T follicular helper cell (primary cell): ENCODE measurements at regions not wholly inside any gene's neighbourhood (a gene's known extent, or its start where the extent isn't known, plus 50 kb on each side); places are given as distances from the start of the nearest gene placed in this dataset.

Source experiments
- DNase-seq: peaks from one replicate; pipeline ENCODE4 v3.0.0-alpha.2; 2020; ENCODE audit warnings: low read depth

- no peak for DNase-seq
These were observed 962.9 kb downstream of the BRD1 start for GRCh38 chr22:48864748-48865147.

GRCh38 chr22:48863965-48864528, 963.6 kb downstream of the BRD1 start:
- DNase-seq, result no peak

GRCh38 chr22:48860557-48860956, 967.1 kb downstream of the BRD1 start:
- no peak for DNase-seq

GRCh38 chr22:48858856-48859255, 968.8 kb downstream of the BRD1 start:
- DNase-seq, result no peak

GRCh38 chr22:48858121-48858520, 969.6 kb downstream of the BRD1 start:
- no peak for DNase-seq

GRCh38 chr22:48857202-48857805, 970.4 kb downstream of the BRD1 start:
- no peak for DNase-seq

- no peak for DNase-seq
These were observed 971.4 kb downstream of the BRD1 start for GRCh38 chr22:48856308-48856615.

- DNase-seq, result no peak
These were observed 971.9 kb downstream of the BRD1 start for GRCh38 chr22:48855593-48856307.

- DNase-seq, result no peak
These were observed 972.7 kb downstream of the BRD1 start for GRCh38 chr22:48855013-48855412.

- no peak for DNase-seq
These were observed 973.9 kb downstream of the BRD1 start for GRCh38 chr22:48853627-48854240.

GRCh38 chr22:48851933-48852549, 975.6 kb downstream of the BRD1 start:
- DNase-seq, result no peak

- no peak for DNase-seq
These were observed 976.9 kb downstream of the BRD1 start for GRCh38 chr22:48850658-48851287.

GRCh38 chr22:48849963-48850657, 977.6 kb downstream of the BRD1 start:
- DNase-seq, result no peak

GRCh38 chr22:48849219-48849912, 978.3 kb downstream of the BRD1 start:
- no peak for DNase-seq

- no peak for DNase-seq
These were observed 981.5 kb downstream of the BRD1 start for GRCh38 chr22:48846200-48846599.

GRCh38 chr22:48845356-48845936, 982.2 kb downstream of the BRD1 start:
- no peak for DNase-seq

GRCh38 chr22:48844056-48844675, 983.5 kb downstream of the BRD1 start:
- DNase-seq, result no peak

- no peak for DNase-seq
These were observed 984.0 kb downstream of the BRD1 start for GRCh38 chr22:48843640-48844039.

GRCh38 chr22:48842976-48843375, 984.7 kb downstream of the BRD1 start:
- DNase-seq, result no peak

- no peak for DNase-seq
These were observed 985.1 kb downstream of the BRD1 start for GRCh38 chr22:48842583-48842945.
